CD4-positive, alpha-beta T cell treated with Interleukin-1 beta for 1 hour (primary cell): ENCODE measurements at regions not wholly inside any gene's neighbourhood (a gene's known extent, or its start where the extent isn't known, plus 50 kb on each side); places are given as distances from the start of the nearest gene placed in this dataset.

Source experiments
- DNase-seq, 2 donors: peaks; one replicate each; pipeline ENCODE4 v3.0.0-alpha.2; 2020 to 2022

DNA sequence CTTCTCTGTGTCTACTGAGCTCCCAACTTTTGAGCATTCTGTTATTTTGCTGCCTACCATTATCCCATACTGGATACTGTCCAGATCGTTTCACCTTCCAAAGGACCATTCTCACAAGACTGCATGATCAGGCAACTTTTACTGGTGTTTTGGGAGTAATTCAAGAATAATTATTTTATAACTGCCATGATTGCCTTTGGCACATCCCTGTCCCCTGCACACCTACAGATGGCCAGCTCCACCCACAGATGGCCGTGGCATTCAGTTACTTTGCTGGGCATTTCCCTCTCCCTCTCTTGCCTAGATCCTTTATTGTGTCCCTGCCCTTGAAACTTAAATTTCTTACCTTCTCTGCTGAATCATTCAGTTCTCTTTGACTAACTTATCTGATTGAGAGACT, 263.9 kb downstream of the DIPK2A start:
- no peak for DNase-seq

DNA sequence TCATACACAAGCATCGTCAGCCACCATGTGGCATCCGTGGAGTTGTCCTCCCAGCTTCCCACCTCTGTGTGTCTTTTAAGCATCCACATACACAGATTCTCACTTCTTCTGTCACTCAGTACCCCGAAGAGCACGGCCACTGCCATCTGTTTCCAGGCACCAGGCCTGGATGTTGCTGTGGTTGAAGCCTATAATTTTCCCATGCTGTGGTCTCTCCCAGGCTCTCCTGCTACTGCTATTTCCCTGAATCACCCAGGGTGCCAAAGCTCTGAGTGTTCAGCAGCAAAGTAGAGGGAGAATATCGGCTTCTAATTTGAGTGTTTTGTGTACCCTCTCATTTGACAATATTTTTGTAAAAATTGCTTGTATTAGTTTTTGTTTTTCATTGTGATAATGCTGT, 265.7 kb downstream of the DIPK2A start:
- DNase-seq: no peak

DNA sequence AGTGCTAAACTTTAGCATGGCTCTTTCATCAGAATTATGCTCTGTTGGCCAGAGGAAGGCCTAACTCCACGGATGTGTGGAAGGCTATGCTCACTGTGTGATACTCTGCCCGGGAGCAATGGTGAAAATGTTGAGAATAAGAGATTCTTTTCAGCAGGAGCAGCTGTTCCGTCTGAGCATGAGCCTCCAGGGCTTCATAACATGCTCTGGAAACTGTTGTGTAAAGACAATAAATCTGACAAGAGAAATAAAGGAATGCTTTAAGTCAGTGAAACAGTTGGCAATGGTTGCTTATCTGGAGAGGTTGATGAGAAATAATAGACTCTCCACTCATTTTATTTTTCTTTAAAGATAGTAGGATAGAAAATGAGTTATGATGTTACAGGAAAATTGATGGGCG, 269.8 kb downstream of the DIPK2A start:
- DNase-seq: no peak

DNA sequence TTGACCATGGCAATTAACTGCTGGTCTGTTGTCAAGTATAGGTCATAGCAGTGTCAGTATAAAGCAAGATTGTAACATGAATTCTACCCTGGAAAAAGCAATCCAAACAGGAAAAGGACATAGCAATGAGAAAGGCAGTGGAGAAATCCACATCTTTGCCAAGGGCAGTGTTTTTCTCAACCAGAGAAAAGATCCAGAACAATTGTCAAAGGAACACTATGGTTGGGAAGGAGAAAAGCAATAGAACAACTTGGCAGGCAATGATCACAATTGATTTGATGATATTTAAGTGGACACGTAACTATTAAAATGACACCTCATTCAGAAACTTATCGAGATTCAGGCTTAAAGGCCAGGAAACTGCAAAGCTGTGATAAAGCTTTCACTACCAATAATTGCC, 271.1 kb downstream of the DIPK2A start:
- no peak for DNase-seq

DNA sequence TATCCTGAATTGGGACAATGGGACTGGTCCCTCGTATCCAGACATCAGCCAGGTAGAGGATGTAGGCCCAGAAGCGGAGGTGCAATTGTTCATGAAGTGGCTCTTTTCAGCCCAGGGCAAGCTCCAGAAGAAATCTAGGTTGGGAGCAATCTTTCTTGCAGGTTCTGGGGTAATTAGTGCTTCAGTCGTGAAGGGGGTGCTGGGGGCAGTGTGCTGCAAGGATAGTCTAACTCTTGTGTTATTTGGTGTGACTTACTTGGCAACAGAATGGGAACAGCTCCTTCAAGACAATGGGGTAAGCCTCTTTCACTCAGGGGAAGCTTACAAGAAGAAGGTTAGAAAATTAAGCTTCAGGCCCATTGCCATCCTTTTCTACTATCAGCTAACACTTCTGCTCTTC, 273.0 kb downstream of the DIPK2A start:
- DNase-seq: no peak

DNA sequence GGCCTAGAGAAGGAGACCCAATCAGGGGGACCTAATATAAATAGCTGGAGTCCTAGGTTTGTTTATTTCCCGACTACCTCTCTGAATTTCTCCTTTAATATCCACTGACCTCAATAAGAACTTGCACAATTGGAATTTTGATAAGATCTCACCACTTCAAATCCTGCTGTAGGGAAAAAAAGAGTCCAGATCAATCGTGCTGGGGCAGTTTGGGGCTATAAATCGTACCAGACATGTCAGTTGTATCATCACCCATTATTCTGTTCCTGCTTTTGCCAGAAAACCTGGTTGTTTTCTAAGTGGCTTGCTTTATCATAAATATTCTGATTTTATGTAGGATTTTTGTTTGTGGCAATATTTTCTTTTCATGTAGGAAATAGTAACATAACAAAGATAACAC, 281.3 kb downstream of the DIPK2A start:
- no peak for DNase-seq

DNA sequence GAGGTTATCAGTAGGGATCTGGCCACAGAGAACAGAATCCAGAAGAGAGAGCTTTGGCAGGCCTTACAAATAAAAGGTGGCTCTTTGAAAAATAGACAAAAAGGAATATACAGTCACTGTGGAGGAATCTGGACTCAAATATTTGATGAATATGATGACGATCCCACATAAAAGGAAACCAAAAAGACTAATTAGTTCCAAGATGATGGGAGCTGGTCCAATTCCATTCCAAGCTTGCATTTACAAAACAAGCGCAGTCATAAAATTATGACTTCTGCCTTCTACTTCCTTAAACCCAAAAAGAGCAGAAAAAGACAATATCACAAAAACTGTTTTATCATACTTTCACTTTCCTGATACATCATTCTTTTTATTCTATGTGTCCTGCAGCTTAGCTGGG, 285.8 kb downstream of the DIPK2A start:
- no peak for DNase-seq

DNA sequence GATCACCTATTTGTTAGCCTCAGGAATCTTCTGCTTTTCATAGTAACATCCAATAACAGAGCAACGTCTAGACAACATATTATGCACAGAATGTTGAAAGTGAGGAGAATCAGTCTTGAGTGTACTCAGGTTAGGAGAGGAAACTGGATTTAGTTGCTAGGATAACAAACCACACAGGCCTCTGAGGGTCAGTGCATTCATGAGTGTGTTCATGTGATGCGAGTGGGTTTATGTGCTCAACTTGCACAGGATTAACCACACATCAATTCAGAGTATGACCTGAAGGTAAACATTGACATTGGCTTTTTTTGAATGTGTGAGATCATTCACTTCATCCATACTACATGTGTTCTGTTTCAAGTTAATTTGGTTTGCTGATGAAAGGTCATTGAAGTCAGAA, 287.6 kb downstream of the DIPK2A start:
- DNase-seq: no peak

DNA sequence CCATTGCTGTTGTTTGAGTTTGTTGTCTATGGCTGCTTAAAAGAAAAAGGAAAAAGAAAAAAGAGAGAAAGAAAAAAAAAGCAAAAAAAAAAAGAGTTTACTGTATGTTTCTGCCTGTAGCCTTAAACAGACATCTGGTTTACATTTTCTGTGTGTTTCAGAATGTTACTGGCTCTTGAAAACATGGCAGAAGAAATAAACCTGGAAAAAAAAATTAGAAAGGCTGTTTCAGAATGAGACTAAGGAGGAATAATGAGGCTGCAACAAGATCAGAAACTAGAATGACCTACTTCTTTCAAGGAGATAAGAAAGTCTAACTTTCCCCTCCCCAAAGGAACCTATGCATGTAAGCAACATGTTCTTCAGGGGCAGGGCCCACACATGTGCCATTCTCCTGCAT, 292.1 kb downstream of the DIPK2A start:
- DNase-seq: no peak

DNA sequence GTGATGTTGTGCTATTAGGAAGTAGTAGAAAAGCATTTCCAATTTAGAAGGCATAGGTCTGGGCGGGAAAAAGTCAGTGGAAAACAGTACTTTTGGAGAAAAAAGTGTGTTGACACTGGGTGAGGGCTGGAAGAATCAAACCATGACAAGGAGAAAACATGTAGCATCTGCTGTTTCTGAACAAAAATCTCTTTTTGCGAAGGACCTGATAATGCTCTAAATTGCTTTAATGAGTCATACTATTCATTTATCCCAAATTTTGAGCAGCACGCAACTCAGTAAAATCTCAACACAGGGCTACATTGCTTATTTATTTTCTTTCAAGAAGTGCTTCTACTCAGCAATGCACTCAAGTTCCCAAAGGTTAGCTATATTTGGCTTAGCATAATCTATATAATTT, 292.7 kb downstream of the DIPK2A start:
- no peak for DNase-seq

DNA sequence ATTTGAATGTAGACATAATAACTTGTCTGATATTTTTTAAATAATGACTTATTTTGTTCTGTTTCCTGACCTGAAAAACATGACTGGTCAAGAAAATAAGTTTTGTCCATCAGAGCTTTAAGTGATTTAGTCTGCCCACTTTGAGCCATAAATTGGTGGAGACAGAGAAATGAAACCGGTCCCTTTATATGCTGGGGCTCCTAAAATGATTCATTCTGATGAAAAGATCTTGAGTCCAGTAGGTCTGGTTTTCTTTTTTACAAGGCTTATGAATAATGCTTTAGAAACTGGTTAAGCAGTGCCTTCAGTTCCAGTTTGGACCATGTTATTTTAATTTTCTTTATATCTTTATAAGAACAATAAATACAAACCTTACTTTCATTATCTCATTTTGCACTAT, 293.2 kb downstream of the DIPK2A start:
- no peak for DNase-seq

DNA sequence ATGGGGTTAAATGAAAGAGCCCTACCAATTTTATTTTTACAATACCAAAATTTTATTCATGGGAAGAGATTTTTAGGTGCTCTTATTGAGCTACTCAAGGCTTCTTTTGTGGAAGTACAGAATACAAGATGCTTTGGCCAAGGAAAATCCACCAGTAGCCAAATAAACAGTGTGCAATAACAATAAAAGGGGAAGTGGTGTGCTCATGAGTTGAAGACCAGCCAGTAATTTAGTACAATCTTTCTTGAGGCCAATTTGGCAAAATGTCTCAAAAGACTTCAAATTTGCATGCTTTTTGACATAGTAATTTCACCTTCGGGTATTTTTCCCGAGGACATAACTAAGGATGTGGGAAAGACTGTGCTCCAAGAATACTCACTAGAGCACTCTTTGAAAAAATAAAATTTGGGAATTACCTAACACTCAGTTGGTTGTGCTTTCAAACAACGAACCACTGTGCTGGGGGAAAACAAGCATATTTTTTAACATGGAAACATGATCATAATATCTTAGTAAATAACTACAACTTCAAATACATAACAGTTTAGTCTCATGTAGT, 294.0 kb downstream of the DIPK2A start:
- DNase-seq: no peak

DNA sequence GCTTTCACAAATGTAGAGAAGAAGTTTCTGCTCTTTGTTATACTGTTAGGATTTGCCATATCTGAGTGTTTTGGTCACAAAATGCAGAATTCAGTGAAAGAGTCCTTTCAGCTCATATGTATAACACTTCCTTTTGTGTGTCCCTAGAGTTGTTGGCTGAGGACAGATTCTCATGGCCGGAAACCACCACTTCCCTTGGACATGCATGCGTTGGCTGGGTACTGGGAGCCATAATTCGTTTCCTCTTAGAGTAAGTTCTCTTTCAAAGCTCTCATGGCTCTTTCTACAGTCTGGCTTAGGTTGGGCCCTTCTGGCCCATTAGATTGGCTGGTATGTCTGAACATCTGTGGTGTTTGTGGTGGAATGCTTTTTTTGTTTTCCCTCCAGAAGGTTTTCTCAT, 298.5 kb downstream of the DIPK2A start:
- DNase-seq: no peak

DNA sequence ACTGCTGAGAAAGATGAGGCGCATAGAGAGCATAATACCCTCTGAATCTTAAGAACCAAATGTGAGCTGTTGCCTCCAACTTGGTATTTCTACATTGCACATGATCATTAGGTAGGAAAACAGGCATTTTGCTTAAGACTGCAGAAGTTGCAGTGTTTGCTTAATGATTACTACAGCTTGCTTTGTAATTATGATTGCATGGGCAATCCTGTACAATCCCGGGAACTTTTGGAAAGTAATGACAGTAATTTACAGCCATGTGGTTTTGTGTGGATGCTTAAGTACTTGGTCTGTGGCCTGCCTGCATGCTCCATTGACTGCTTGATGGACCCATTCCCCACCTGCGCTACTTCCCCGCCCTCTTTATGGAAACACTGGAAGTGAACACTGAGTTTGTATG, 301.1 kb downstream of the DIPK2A start:
- DNase-seq: no peak

DNA sequence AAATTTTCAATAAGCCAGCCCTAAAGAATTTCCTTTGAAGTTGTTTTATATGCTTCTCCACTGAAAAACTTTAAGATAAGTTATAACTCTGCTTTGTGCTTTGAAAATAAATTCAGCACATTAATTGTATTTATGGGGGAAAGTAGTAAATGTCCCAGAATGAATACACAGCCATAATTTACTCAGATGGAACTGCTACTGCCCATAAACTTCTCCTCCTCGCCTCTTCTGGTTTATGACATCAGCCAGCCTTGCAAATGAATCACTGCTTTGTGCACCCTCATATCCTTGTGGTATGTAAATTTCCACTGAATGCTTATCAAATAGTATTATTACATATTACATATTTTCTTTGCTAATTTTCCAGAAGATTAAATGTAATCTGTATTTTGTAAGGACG, 302.0 kb downstream of the DIPK2A start:
- DNase-seq: no peak

DNA sequence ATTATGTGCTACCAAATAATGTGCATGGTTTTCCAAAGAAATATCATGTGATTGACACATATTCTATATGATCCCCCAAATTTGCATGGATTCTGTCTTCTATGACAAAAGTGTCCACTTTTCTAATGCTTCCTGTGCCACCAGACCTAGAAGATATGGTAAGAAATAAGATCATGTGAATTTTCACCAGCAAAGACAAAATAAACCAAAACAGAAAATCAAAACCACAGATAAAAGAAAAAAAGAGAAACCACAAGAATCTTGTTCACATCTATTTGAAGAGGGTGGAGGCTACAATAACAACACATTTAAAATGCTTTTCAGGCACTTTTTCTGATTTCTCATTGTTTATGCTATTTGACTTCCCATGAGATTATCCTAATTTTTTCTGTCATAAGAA, 303.4 kb downstream of the DIPK2A start:
- DNase-seq: no peak

DNA sequence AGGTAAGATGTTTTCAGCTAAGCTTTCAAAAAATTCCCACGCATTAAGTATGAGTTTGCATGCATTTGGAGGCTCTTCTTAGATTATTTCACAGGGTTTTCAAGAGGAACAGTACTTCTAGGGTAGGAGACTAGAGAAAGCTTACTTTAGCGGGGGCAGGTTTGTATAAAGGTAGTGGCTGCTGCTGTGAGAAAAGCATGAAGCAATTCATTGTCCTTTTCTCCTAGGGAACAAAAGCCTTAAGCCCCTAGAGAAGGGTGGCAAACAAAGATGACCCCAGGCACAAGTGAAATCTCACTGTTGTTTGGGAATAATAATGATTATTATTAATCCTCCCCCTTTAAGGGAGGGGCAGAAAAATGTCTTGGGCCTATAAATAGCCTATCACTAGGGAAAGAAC, 310.7 kb downstream of the DIPK2A start:
- no peak for DNase-seq

DNA sequence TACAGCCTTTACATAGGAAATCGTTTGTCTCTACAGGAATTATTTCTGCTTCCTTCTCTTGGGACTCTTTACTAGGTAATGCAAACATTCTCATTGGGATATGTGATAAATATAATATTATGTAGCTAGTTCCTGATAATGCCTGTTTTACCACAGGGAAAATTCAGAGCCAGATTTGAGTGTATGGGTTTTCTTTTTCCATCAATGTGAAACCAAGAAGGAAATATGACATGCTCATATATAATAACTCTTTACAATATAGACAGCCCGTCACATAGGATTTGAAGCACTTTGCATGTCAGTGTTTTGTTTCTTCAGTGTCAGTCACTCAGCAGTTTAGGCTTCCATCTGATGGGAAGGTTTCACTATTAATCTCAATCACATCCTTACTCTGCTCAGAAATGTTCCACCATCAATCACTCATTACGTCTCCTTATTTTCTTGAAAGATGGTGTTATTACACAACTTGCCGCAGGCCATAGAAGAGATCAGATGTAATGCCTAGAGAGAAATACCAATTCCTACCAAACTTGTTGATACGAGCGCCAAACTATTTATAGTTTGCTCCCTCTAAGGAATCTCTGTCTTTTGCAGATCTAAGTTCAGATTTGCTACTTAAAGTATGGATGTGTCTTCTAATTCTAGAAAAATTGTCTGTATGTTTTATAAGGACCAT, 314.8 kb downstream of the DIPK2A start:
- no peak for DNase-seq

DNA sequence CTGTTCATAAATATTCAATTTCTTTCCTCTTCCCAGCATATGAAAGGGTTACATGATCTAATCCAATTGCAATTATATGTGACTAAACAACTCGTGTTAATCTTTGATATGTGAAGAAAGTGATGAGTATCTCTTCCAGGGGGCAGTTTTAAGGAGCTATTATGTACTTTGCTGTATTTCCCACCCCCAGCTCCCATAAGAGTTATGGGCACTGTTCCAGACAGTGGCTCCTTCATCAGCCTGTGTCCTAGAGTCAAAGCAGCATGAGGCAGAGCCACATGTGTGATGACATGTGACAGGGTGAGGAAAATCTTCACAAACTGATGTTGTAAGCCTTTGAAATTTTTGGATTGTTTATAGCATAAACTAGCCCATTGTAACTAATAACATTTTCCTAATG, 315.4 kb downstream of the DIPK2A start:
- no peak for DNase-seq

DNA sequence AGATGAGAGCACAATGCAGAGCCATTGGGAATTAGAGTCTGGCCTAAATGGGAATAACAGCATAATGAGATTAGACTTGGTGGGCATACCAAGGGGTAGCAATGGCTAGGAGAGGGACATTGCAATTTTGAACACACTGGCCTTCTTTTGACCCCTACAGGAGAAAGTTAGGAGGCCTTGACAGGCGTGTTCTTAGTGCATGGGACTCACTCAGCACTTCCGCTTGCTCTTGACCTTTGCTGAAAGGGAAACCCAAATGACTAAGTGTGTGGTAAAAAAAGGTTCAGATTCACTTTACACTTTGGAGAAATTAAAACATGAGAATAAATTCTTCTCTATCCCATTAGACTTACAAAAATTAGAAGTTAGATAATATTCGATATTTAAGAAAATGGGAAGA, 317.4 kb downstream of the DIPK2A start:
- DNase-seq: no peak

DNA sequence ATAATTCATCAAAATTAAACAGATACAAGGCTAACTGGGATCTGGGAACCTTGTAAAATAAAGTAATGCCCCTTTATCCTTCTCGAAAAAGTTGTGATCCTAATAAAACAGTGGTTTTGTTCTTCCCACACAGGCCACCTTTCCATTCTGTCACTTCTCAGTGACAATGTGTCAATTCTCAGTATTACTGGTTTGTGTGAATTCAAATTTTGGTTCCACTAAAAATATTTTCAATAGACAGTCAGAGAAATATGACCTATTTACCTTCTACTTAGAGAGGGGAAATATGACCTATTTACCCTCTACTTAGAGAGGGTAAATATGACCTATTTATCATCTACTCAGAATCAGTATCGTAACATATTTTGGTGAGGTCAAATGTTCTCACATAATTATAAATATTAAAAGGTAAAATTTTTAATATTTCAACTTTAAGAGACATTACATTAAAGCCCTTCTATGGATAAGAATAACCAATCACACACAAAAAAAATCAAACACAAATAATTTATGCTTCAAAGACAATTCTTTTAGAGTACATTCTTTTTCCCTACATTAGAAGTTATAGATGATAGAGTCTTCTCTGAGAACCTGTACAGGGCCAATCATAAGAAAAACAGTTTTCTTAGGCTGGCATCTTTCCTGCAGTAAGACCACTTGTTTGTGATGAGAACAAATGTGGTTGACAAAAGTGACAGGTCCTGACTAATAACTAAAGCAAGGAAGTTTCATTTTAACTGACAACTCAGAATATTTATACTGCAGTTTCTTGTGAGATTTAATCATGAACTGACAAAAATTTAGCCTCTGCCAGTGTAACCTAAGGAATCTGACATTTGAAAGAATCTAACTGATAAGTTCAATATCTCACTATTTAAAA, 323.3 kb downstream of the DIPK2A start:
- DNase-seq: no peak

DNA sequence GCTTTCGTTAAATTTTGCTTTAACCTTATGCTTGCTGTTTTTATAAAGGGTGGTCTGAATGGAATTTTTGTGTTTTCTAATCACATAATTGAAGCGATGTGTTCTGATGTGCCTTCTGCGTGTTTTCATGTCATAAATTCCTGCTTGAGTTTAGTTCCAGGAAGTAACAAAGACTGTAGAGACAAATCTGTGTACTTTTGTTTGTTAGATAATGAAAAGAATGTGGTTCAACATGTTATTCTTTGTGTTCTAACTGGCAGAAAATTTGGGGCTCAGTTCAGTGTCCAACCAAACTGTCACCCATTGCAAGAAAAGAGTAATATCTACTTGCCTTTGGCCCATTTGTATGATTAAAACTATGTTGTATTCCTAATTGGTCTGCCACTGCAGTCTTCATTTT, 324.0 kb downstream of the DIPK2A start:
- no peak for DNase-seq

DNA sequence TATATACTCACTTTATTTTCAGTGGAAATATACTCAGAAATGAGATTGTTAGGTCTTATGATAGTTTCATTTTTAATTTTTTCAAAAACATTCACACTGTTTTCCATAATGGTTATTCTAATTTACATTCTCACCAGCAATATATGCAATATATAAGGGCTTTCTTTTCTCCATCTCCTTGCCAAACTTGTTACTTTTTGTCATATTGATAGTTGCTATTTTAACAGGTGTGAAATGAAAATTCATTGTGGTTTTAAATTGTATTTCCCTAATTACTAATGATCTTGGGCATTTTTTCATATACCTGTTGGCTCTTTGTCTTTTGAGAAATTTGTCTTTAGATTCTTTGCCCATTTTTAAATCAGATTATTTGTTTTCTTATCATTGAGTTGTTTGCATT, 325.2 kb downstream of the DIPK2A start:
- no peak for DNase-seq

DNA sequence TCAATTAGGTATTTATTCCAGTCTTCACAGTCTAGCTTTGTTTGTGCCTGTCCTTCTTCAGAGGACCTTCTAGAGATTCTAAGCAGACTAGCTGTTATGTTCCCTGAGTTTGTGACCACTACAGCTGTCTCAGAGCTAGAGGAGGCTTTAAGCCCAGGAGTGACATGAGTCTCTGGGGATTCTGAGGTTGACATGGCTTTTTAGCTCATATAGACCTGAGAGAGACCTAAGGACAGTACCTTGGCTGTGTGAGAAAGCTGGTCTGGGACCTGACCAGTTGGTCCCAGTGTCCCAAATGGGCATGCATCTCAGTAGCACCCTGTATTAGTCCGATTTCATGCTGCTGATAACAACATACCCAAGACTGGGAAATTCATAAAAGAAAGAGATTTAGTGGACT, 330.2 kb downstream of the DIPK2A start:
- no peak for DNase-seq
